ENCODE measurements at regions not wholly inside any gene's neighbourhood (a gene's known extent, or its start where the extent isn't known, plus 50 kb on each side); places are given as distances from the start of the nearest gene placed in this dataset.

- Mint-ChIP-seq H3K4me1 (ENCODE audit: low read depth in 2 of 2) (no peaks in the 10 kb centered on the region), H3K4me3 (no peak overlapping the region), H3K27me3 (peaks cover 0 to 5% of the 10 kb centered on the region in 2 donors), H3K9me3 (peaks cover 1 to 6% of the 10 kb centered on the region in 2 donors), H3K36me3 (ENCODE audit: insufficient read depth) (no peaks in the 10 kb centered on the region), H3K27ac (no peak overlapping the region)
- ATAC-seq (replicated peaks) (no peak), DNase-seq (no peak)
Observed at GRCh38 chr2:60400462-60401246, 152.8 kb downstream of the BCL11A start.

- DNase-seq (no peak), ATAC-seq (replicated peaks) (no peak)
- no peaks in the 10 kb centered on the region for H3K4me1 Mint-ChIP-seq (ENCODE audit: low read depth in 2 of 2)
- peaks cover 1 to 6% of the 10 kb centered on the region in 2 donors for H3K9me3 Mint-ChIP-seq
- peaks cover 3% of the 10 kb centered on the region for H3K36me3 Mint-ChIP-seq (ENCODE audit: insufficient read depth)
- H3K27ac Mint-ChIP-seq: no peak overlapping the region
- H3K27me3 Mint-ChIP-seq: peaks cover 0 to 25% of the 10 kb centered on the region in 2 donors
- no peak overlapping the region for H3K4me3 Mint-ChIP-seq
Observed at GRCh38 chr2:60394463-60394862, 159.0 kb downstream of the BCL11A start.

- peaks cover 1 to 6% of the 10 kb centered on the region in 2 donors for H3K9me3 Mint-ChIP-seq
- no peak overlapping the region for H3K27ac Mint-ChIP-seq
- ATAC-seq (replicated peaks) (no peak), DNase-seq (no peak)
- peaks cover 6 to 25% of the 10 kb centered on the region in 2 donors for H3K27me3 Mint-ChIP-seq
- H3K4me3 Mint-ChIP-seq: no peak overlapping the region
- H3K4me1 Mint-ChIP-seq (ENCODE audit: low read depth in 2 of 2): no peaks in the 10 kb centered on the region
- peaks cover 3% of the 10 kb centered on the region for H3K36me3 Mint-ChIP-seq (ENCODE audit: insufficient read depth)
Observed at GRCh38 chr2:60391649-60392375, 161.6 kb downstream of the BCL11A start.

- ATAC-seq (replicated peaks): no peak
- peaks cover 3% of the 10 kb centered on the region for H3K36me3 Mint-ChIP-seq (ENCODE audit: insufficient read depth)
Observed at GRCh38 chr2:60391230-60391629, 162.2 kb downstream of the BCL11A start.

DNA sequence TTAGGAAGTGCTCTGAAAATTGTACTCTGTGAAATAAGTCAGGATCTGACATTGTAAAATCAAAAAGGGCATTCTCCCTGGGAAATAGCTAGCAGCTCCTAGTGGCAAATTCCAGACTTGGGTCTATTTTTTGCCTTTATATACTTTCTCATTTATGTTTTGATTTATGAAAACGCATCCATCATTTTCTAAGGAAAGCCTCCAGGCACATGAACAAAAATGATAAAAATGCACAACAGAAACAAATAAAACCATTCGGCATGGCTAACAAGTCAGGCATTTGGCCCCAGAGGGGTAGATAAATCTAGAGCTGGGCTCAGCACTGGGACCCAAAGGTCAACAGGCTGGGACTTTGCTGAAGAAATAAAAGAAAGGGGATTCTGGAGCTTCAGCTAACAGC is 167.0 kb downstream of the BCL11A start:
- H3K4me1 Mint-ChIP-seq (ENCODE audit: low read depth in 2 of 2): no peaks in the 10 kb centered on the region
- H3K27ac Mint-ChIP-seq: no peak overlapping the region
- peaks cover 3% of the 10 kb centered on the region for H3K36me3 Mint-ChIP-seq (ENCODE audit: insufficient read depth)
- no peak for DNase-seq
- ATAC-seq (replicated peaks): no peak
- H3K27me3 Mint-ChIP-seq: peaks cover 17 to 32% of the 10 kb centered on the region in 2 donors
- H3K4me3 Mint-ChIP-seq: no peak overlapping the region
- peaks cover 0 to 1% of the 10 kb centered on the region in 2 donors for H3K9me3 Mint-ChIP-seq

More at GRCh38 chr2:60391230-60391629, 162.2 kb downstream of the BCL11A start:
- no peaks in the 10 kb centered on the region for H3K4me1 Mint-ChIP-seq (ENCODE audit: low read depth in 2 of 2)
- H3K27ac Mint-ChIP-seq: no peak overlapping the region
- peaks cover 6 to 25% of the 10 kb centered on the region in 2 donors for H3K27me3 Mint-ChIP-seq
- DNase-seq: no peak
- H3K4me3 Mint-ChIP-seq: no peak overlapping the region
- H3K9me3 Mint-ChIP-seq: peaks cover under 1 to 2% of the 10 kb centered on the region in 2 donors

- no peak overlapping the region for H3K27ac Mint-ChIP-seq
- no peak for ATAC-seq (replicated peaks)
- H3K4me1 Mint-ChIP-seq (ENCODE audit: low read depth in 2 of 2): no peaks in the 10 kb centered on the region
- no peaks in the 10 kb centered on the region for H3K36me3 Mint-ChIP-seq (ENCODE audit: insufficient read depth)
- peaks cover 0 to 4% of the 10 kb centered on the region in 2 donors for H3K9me3 Mint-ChIP-seq
- H3K4me3 Mint-ChIP-seq: no peak overlapping the region
- DNase-seq: no peak
- H3K27me3 Mint-ChIP-seq: peaks cover 17 to 24% of the 10 kb centered on the region in 2 donors
Observed at GRCh38 chr2:60385648-60386047, 167.8 kb downstream of the BCL11A start.

GRCh38 chr2:60383401-60384143 is 169.9 kb downstream of the BCL11A start:
- no peak overlapping the region for H3K27ac Mint-ChIP-seq
- no peaks in the 10 kb centered on the region for H3K36me3 Mint-ChIP-seq (ENCODE audit: insufficient read depth)
- DNase-seq (no peak), ATAC-seq (replicated peaks) (no peak)
- H3K9me3 Mint-ChIP-seq: peaks cover 0 to 4% of the 10 kb centered on the region in 2 donors
- peaks cover 13 to 33% of the 10 kb centered on the region in 2 donors for H3K27me3 Mint-ChIP-seq
- H3K4me1 Mint-ChIP-seq (ENCODE audit: low read depth in 2 of 2): peaks cover 0 to 4% of the 10 kb centered on the region in 2 donors
- H3K4me3 Mint-ChIP-seq: no peak overlapping the region

DNA sequence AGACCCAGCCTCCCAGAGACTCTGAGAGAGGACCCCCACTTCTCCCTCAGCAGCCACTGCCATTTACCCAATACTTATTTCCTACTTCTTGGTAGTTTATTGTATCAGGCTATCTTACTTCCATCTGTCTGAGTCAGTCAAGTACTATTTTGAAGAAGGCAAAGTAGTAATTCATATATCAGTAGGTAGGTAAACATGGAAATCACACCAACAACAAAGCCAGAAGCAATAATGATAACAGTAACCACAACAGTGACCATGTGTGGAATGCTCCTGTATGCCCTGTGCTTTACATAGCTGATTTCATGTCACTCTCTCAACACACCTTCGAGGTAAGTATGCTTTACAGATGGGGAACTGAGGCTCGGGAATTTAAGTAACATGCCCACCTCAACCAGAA is 173.0 kb downstream of the BCL11A start:
- H3K36me3 Mint-ChIP-seq (ENCODE audit: insufficient read depth): no peaks in the 10 kb centered on the region
- H3K9me3 Mint-ChIP-seq: peaks cover 0 to 4% of the 10 kb centered on the region in 2 donors
- H3K27me3 Mint-ChIP-seq: peaks cover 12 to 33% of the 10 kb centered on the region in 2 donors
- H3K4me3 Mint-ChIP-seq: no peak overlapping the region
- no peak overlapping the region for H3K27ac Mint-ChIP-seq
- no peak for ATAC-seq (replicated peaks)
- H3K4me1 Mint-ChIP-seq (ENCODE audit: low read depth in 2 of 2): peaks cover 0 to 4% of the 10 kb centered on the region in 2 donors
- no peak for DNase-seq

GRCh38 chr2:60379684-60380083 is 173.8 kb downstream of the BCL11A start:
- no peak for ATAC-seq (replicated peaks)
- Mint-ChIP-seq H3K4me3 (no peak overlapping the region), H3K27ac (no peak overlapping the region), H3K9me3 (peaks cover 0 to 4% of the 10 kb centered on the region in 2 donors), H3K4me1 (ENCODE audit: low read depth in 2 of 2) (peaks cover 0 to 4% of the 10 kb centered on the region in 2 donors), H3K27me3 (peaks cover 12 to 33% of the 10 kb centered on the region in 2 donors), H3K36me3 (ENCODE audit: insufficient read depth) (no peaks in the 10 kb centered on the region)
- DNase-seq: no peak

DNA sequence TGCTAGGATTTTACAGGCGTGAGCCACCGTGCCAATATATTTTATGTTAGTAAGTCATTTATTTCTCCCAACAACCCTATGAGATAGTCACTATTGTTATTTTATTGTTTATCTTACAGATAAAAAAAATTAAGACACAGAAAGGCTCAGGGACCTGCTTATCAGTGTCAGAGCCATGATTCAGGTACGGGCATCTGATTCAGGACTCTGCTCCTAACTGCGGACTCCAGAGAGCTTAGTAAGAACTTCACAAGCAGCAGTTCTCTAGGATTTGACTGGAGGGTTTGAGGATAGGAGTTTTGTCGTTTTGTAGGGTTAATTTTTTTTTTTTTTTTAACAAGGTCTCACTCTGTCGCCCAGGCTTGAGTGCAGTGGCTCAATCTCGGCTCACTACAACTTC is 174.2 kb downstream of the BCL11A start:
- Mint-ChIP-seq H3K27me3 (peaks cover 12 to 33% of the 10 kb centered on the region in 2 donors), H3K4me3 (no peak overlapping the region), H3K9me3 (peaks cover 0 to 4% of the 10 kb centered on the region in 2 donors), H3K36me3 (ENCODE audit: insufficient read depth) (no peaks in the 10 kb centered on the region), H3K4me1 (ENCODE audit: low read depth in 2 of 2) (peaks cover 0 to 4% of the 10 kb centered on the region in 2 donors), H3K27ac (no peak overlapping the region)
- ATAC-seq (replicated peaks) (no peak), DNase-seq (no peak)

- Mint-ChIP-seq H3K9me3 (peaks cover 0 to 3% of the 10 kb centered on the region in 2 donors), H3K27ac (no peak overlapping the region), H3K27me3 (peaks cover 9 to 20% of the 10 kb centered on the region in 2 donors), H3K4me1 (ENCODE audit: low read depth in 2 of 2) (peaks cover 0 to 4% of the 10 kb centered on the region in 2 donors), H3K4me3 (no peak overlapping the region), H3K36me3 (ENCODE audit: insufficient read depth) (no peaks in the 10 kb centered on the region)
- ATAC-seq (replicated peaks) (no peak), DNase-seq (no peak)
Observed at GRCh38 chr2:60377825-60378224, 175.6 kb downstream of the BCL11A start.

- Mint-ChIP-seq H3K36me3 (ENCODE audit: insufficient read depth) (no peaks in the 10 kb centered on the region), H3K9me3 (peaks cover 0 to 3% of the 10 kb centered on the region in 2 donors), H3K4me3 (no peak overlapping the region), H3K27me3 (peaks cover 0 to 8% of the 10 kb centered on the region in 2 donors), H3K4me1 (ENCODE audit: low read depth in 2 of 2) (peaks cover 0 to 4% of the 10 kb centered on the region in 2 donors), H3K27ac (no peak overlapping the region)
- DNase-seq: no peak
- ATAC-seq (replicated peaks): no peak
Observed at GRCh38 chr2:60376252-60376651, 177.2 kb downstream of the BCL11A start.

DNA sequence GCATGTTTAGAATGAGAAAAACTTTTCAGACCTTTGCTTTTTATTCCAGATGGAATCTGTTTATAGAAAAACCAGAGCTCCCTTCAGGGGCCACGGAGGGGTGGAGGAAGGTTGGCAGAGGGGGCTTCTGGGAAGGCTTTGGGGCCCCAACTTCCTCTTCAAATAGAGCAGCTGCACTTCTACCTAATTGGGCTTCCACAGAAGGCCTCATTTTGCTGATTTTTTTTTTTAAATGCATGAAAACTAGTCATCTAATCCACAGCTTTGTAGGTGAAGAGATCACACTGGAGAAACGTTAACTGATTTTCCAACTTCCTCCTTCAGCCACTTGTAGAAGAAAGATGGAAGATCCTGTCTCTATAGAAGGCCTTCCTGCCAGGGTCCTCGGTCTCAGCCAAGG is 181.8 kb downstream of the BCL11A start:
- H3K27ac Mint-ChIP-seq: no peak overlapping the region
- ATAC-seq (replicated peaks) (no peak), DNase-seq (no peak)
- no peaks in the 10 kb centered on the region for H3K4me1 Mint-ChIP-seq (ENCODE audit: low read depth in 2 of 2)
- H3K9me3 Mint-ChIP-seq: no peaks in the 10 kb centered on the region
- H3K4me3 Mint-ChIP-seq: no peak overlapping the region
- no peaks in the 10 kb centered on the region for H3K27me3 Mint-ChIP-seq
- H3K36me3 Mint-ChIP-seq (ENCODE audit: insufficient read depth): no peaks in the 10 kb centered on the region
